Prostate gland (tissue), 2 donors: ENCODE measurements at regions not wholly inside any gene's neighbourhood (a gene's known extent, or its start where the extent isn't known, plus 50 kb on each side); places are given as distances from the start of the nearest gene placed in this dataset.

Experiments
- POLR2A ChIP-seq: fragments of 450-650 bp; IDR thresholded peaks from one replicate; pipeline ENCODE4 v1.6.1; 2016; ENCODE audit warnings: antibody characterized with exemption, mild to moderate bottlenecking
- POLR2AphosphoS5 ChIP-seq: sonication (generic); formaldehyde crosslinking; IDR thresholded peaks from one replicate; pipeline ENCODE4 v1.6.1; 2017; ENCODE audit warnings: antibody characterized with exemption
- TF ChIP-seq, protein P1 (sequence below), 4 experiments: fragments of 200-600 bp in 2 of 4; fragments of 450-650 bp in 2 of 4; sonication (generic) in 2 of 4; IDR thresholded peaks; 1 replicate in 3 of 4; 2 replicates in 1 of 4; pipeline ENCODE4 v1.5.1; 2016 to 2019; ENCODE audit warnings: antibody characterized with exemption in 4 of 4, mild to moderate bottlenecking in 2 of 4, moderate library complexity in 2 of 4

DNA sequence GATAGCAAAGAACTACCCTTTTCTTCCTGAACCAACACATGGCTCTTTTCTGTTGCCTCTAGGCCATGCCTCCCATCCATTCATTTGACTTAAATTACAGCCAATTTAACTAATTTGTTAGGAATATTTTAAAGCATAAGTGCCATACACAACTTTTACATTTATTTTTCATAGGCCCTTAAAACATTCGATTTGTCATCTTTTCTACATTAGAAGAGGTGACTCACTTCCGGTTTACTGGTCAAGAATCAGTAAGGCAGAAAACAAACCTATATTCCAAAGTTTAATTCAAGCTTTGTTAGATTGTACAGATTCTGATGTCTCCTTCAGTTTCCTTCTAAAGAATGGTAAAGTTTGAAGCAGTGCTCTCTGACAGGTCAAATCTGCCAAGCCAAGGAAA lies 344.3 kb downstream of the SAMD5 start:
- TF ChIP-seq POLR2AphosphoS5 (no peak), POLR2A (no peak)
- TF ChIP-seq, protein P1, sequence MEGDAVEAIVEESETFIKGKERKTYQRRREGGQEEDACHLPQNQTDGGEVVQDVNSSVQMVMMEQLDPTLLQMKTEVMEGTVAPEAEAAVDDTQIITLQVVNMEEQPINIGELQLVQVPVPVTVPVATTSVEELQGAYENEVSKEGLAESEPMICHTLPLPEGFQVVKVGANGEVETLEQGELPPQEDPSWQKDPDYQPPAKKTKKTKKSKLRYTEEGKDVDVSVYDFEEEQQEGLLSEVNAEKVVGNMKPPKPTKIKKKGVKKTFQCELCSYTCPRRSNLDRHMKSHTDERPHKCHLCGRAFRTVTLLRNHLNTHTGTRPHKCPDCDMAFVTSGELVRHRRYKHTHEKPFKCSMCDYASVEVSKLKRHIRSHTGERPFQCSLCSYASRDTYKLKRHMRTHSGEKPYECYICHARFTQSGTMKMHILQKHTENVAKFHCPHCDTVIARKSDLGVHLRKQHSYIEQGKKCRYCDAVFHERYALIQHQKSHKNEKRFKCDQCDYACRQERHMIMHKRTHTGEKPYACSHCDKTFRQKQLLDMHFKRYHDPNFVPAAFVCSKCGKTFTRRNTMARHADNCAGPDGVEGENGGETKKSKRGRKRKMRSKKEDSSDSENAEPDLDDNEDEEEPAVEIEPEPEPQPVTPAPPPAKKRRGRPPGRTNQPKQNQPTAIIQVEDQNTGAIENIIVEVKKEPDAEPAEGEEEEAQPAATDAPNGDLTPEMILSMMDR (IDR thresholded peaks at IDR 0.05) = no peak
